ENCODE measurements at regions not wholly inside any gene's neighbourhood (a gene's known extent, or its start where the extent isn't known, plus 50 kb on each side); places are given as distances from the start of the nearest gene placed in this dataset.
"Not testable (repeated sequence)": the region's sequence is repeated elsewhere in the genome, so short reads cannot be mapped to it uniquely, and the experiment has no call there.

- TF ChIP-seq CTCF (IDR thresholded peaks at IDR 0.05; ENCODE audit: insufficient read depth, low read length, poor library complexity, severe bottlenecking), result no peak
- no peak for DNase-seq (ENCODE audit: extremely low read depth, insufficient read length)
- H3K36me3 ChIP-seq (ENCODE audit: control insufficient read depth, insufficient read depth, low read length), result no peaks in the 10 kb centered on the region
- H3K27me3 ChIP-seq (replicated peaks; ENCODE audit: control insufficient read depth, insufficient read depth, low read length), result no peaks in the 10 kb centered on the region; the same call in 1 of the 2 replicates
- H3K4me3 ChIP-seq (replicated peaks; ENCODE audit: low read depth, low read length), result no peak overlapping the region
These were observed 172.2 kb upstream of the IRF2BP2 start for GRCh38 chr1:234782105-234782751.

- TF ChIP-seq CTCF (IDR thresholded peaks at IDR 0.05; ENCODE audit: insufficient read depth, low read length, poor library complexity, severe bottlenecking), result no peak
- Histone ChIP-seq H3K27me3 (replicated peaks; ENCODE audit: control insufficient read depth, insufficient read depth, low read length) (peaks cover 6% of the 10 kb centered on the region), H3K36me3 (ENCODE audit: control insufficient read depth, insufficient read depth, low read length) (no peaks in the 10 kb centered on the region), H3K4me3 (replicated peaks; ENCODE audit: low read depth, low read length) (no peak overlapping the region)
- no peak for DNase-seq (ENCODE audit: extremely low read depth, insufficient read length)
These were observed 171.5 kb upstream of the IRF2BP2 start for GRCh38 chr1:234781241-234782065.

- no peak for DNase-seq (ENCODE audit: extremely low read depth, insufficient read length)
- peaks cover 8% of the 10 kb centered on the region for H3K27me3 ChIP-seq (replicated peaks; ENCODE audit: control insufficient read depth, insufficient read depth, low read length)
- H3K36me3 ChIP-seq (ENCODE audit: control insufficient read depth, insufficient read depth, low read length), result no peaks in the 10 kb centered on the region
- no peak for TF ChIP-seq CTCF (IDR thresholded peaks at IDR 0.05; ENCODE audit: insufficient read depth, low read length, poor library complexity, severe bottlenecking)
- no peak overlapping the region for H3K4me3 ChIP-seq (replicated peaks; ENCODE audit: low read depth, low read length)
These were observed 170.7 kb upstream of the IRF2BP2 start for GRCh38 chr1:234780531-234781162.

GRCh38 chr1:234780112-234780511, 170.1 kb upstream of the IRF2BP2 start:
- Histone ChIP-seq H3K27me3 (replicated peaks; ENCODE audit: control insufficient read depth, insufficient read depth, low read length) (peaks cover 8% of the 10 kb centered on the region), H3K36me3 (ENCODE audit: control insufficient read depth, insufficient read depth, low read length) (no peaks in the 10 kb centered on the region), H3K4me3 (replicated peaks; ENCODE audit: low read depth, low read length) (no peak overlapping the region)
- no peak for TF ChIP-seq CTCF (IDR thresholded peaks at IDR 0.05; ENCODE audit: insufficient read depth, low read length, poor library complexity, severe bottlenecking)
- no peak for DNase-seq (ENCODE audit: extremely low read depth, insufficient read length)

- not testable (repeated sequence) for DNase-seq (ENCODE audit: extremely low read depth, insufficient read length); H3K4me3 ChIP-seq (replicated peaks; ENCODE audit: low read depth, low read length); H3K36me3 ChIP-seq (ENCODE audit: control insufficient read depth, insufficient read depth, low read length); H3K27me3 ChIP-seq (replicated peaks; ENCODE audit: control insufficient read depth, insufficient read depth, low read length)
These were observed 169.6 kb upstream of the IRF2BP2 start for GRCh38 chr1:234779600-234779999.

- Histone ChIP-seq H3K4me3 (replicated peaks; ENCODE audit: low read depth, low read length) (no peak overlapping the region), H3K27me3 (replicated peaks; ENCODE audit: control insufficient read depth, insufficient read depth, low read length) (peaks cover 8% of the 10 kb centered on the region), H3K36me3 (ENCODE audit: control insufficient read depth, insufficient read depth, low read length) (no peaks in the 10 kb centered on the region)
- no peak for DNase-seq (ENCODE audit: extremely low read depth, insufficient read length)
- no peak for TF ChIP-seq CTCF (IDR thresholded peaks at IDR 0.05; ENCODE audit: insufficient read depth, low read length, poor library complexity, severe bottlenecking)
These were observed 169.2 kb upstream of the IRF2BP2 start for GRCh38 chr1:234779160-234779538.

Measured in GM06990 (cell line).